ENCODE measurements at regions not wholly inside any gene's neighbourhood (a gene's known extent, or its start where the extent isn't known, plus 50 kb on each side); places are given as distances from the start of the nearest gene placed in this dataset.

- TF ChIP-seq EP300 (IDR thresholded peaks at IDR 0.05) (no peak), CHD4 (IDR thresholded peaks at IDR 0.05; ENCODE audit: borderline replicate concordance) (no peak), USF2 (IDR thresholded peaks at IDR 0.05) (no peak), RCOR1 (IDR thresholded peaks at IDR 0.05; ENCODE audit: low read depth, low read length) (no peak), CTCF (IDR thresholded peaks at IDR 0.05) (no peak), POLR2A (IDR thresholded peaks at IDR 0.05; ENCODE audit: low read length) (no peak), HOXB13 (CRISPR knock-in tag; IDR thresholded peaks at IDR 0.05; ENCODE audit: low read depth) (no peak), REST (IDR thresholded peaks at IDR 0.05) (no peak), POLR2AphosphoS2 (conservative IDR thresholded peaks at IDR 0.05; ENCODE audit: low read length) (no peak), MYC (IDR thresholded peaks at IDR 0.05; ENCODE audit: borderline replicate concordance, low read length) (no peak)
These were observed 124.5 kb upstream of the SH3BP4 start for GRCh38 chr2:234827096-234827860.
